HepG2 (cell line): ENCODE measurements at regions not wholly inside any gene's neighbourhood (a gene's known extent, or its start where the extent isn't known, plus 50 kb on each side); places are given as distances from the start of the nearest gene placed in this dataset.

Source experiments
- CHCHD3 ChIP-seq: sonication (generic); formaldehyde crosslinking; IDR thresholded peaks from 2 replicates; pipeline ENCODE4 v1.8.0; 2022; ENCODE audit warnings: mild to moderate bottlenecking, missing genetic modification reagents, moderate library complexity
- ESRRA ChIP-seq: sonication (generic); formaldehyde crosslinking; IDR thresholded peaks from 2 replicates; pipeline ENCODE4 v1.5.1; 2020; ENCODE audit warnings: mild to moderate bottlenecking, low read depth, missing genetic modification reagents
- HDAC6 ChIP-seq: fragments of 200-600 bp; sonication (generic); IDR thresholded peaks from 2 replicates; pipeline ENCODE4 v1.7.0; 2017; ENCODE audit warnings: mild to moderate bottlenecking, antibody characterized with exemption, low read length, low read depth
- NCOA2 ChIP-seq: sonication (generic); formaldehyde crosslinking; IDR thresholded peaks from 2 replicates; pipeline ENCODE4 v1.8.0; 2022; ENCODE audit warnings: inconsistent platforms
- NKX3-1 ChIP-seq: sonication (generic); formaldehyde crosslinking; IDR thresholded peaks from 2 replicates; pipeline ENCODE4 v1.5.0; 2020; ENCODE audit warnings: missing genetic modification reagents
- ZNF547 ChIP-seq: sonication (generic); formaldehyde crosslinking; IDR thresholded peaks from 2 replicates; pipeline ENCODE4 v1.5.1; 2020; ENCODE audit warnings: mild to moderate bottlenecking, missing genetic modification reagents
- ZNF777 ChIP-seq: sonication (generic); formaldehyde crosslinking; IDR thresholded peaks from 2 replicates; pipeline ENCODE4 v1.4.0; 2020; ENCODE audit warnings: missing genetic modification reagents
- TF ChIP-seq, protein P1 (sequence below): sonication (generic); formaldehyde crosslinking; IDR thresholded peaks from 2 replicates; pipeline ENCODE4 v1.5.1; 2020; ENCODE audit warnings: mild to moderate bottlenecking, missing genetic modification reagents, moderate library complexity
- TF ChIP-seq, protein P2 (sequence below): sonication (generic); formaldehyde crosslinking; IDR thresholded peaks from 2 replicates; pipeline ENCODE4 v1.5.0; 2020; ENCODE audit warnings: mild to moderate bottlenecking, missing genetic modification reagents, borderline replicate concordance
- TF ChIP-seq, protein P3 (sequence below): sonication (generic); formaldehyde crosslinking; IDR thresholded peaks from 2 replicates; pipeline ENCODE4 v1.4.0; 2020; ENCODE audit warnings: missing genetic modification reagents, borderline replicate concordance
- TF ChIP-seq, protein P4 (sequence below): sonication (generic); formaldehyde crosslinking; IDR thresholded peaks from 2 replicates; pipeline ENCODE4 v1.5.1; 2020; ENCODE audit warnings: missing genetic modification reagents, mild to moderate bottlenecking, borderline replicate concordance

DNA sequence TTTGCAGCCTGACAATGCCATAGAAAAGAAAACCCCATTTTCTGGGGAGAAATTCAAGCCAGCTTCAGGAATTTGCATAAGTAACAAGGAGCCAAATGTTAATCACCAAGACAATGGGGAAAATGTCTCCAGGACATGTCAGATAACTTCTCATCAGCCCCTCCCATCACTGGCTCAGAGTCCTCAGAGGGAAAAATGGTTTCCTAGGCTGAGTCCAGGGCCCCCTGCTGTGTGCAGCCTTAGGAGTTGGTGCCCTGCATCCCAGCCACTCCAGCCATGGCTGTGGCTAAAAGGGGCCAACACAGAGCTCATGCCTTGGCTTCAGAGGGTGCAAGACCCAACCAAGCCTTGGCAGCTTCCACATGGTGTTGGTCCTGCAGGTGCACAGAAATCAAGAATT lies 63.7 kb upstream of the FANCL start (continued):
- TF ChIP-seq, protein P1, sequence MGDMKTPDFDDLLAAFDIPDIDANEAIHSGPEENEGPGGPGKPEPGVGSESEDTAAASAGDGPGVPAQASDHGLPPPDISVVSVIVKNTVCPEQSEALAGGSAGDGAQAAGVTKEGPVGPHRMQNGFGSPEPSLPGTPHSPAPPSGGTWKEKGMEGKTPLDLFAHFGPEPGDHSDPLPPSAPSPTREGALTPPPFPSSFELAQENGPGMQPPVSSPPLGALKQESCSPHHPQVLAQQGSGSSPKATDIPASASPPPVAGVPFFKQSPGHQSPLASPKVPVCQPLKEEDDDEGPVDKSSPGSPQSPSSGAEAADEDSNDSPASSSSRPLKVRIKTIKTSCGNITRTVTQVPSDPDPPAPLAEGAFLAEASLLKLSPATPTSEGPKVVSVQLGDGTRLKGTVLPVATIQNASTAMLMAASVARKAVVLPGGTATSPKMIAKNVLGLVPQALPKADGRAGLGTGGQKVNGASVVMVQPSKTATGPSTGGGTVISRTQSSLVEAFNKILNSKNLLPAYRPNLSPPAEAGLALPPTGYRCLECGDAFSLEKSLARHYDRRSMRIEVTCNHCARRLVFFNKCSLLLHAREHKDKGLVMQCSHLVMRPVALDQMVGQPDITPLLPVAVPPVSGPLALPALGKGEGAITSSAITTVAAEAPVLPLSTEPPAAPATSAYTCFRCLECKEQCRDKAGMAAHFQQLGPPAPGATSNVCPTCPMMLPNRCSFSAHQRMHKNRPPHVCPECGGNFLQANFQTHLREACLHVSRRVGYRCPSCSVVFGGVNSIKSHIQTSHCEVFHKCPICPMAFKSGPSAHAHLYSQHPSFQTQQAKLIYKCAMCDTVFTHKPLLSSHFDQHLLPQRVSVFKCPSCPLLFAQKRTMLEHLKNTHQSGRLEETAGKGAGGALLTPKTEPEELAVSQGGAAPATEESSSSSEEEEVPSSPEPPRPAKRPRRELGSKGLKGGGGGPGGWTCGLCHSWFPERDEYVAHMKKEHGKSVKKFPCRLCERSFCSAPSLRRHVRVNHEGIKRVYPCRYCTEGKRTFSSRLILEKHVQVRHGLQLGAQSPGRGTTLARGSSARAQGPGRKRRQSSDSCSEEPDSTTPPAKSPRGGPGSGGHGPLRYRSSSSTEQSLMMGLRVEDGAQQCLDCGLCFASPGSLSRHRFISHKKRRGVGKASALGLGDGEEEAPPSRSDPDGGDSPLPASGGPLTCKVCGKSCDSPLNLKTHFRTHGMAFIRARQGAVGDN (CRISPR knock-in tag): no peak
- TF ChIP-seq ZNF777 (no peak), NKX3-1 (CRISPR knock-in tag) (no peak), HDAC6 (no peak), ZNF547 (no peak), CHCHD3 (CRISPR knock-in tag) (no peak), ESRRA (CRISPR knock-in tag) (no peak), NCOA2 (CRISPR knock-in tag) (no peak)
- TF ChIP-seq, protein P2, sequence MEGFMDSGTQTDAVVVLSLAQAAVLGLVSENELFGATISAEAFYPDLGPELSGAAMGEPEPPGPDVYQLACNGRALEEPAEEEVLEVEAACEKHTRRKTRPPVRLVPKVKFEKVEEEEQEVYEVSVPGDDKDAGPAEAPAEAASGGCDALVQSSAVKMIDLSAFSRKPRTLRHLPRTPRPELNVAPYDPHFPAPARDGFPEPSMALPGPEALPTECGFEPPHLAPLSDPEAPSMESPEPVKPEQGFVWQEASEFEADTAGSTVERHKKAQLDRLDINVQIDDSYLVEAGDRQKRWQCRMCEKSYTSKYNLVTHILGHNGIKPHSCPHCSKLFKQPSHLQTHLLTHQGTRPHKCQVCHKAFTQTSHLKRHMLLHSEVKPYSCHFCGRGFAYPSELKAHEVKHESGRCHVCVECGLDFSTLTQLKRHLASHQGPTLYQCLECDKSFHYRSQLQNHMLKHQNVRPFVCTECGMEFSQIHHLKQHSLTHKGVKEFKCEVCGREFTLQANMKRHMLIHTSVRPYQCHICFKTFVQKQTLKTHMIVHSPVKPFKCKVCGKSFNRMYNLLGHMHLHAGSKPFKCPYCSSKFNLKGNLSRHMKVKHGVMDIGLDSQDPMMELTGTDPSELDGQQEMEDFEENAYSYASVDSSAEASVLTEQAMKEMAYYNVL: no peak
- TF ChIP-seq, protein P3, sequence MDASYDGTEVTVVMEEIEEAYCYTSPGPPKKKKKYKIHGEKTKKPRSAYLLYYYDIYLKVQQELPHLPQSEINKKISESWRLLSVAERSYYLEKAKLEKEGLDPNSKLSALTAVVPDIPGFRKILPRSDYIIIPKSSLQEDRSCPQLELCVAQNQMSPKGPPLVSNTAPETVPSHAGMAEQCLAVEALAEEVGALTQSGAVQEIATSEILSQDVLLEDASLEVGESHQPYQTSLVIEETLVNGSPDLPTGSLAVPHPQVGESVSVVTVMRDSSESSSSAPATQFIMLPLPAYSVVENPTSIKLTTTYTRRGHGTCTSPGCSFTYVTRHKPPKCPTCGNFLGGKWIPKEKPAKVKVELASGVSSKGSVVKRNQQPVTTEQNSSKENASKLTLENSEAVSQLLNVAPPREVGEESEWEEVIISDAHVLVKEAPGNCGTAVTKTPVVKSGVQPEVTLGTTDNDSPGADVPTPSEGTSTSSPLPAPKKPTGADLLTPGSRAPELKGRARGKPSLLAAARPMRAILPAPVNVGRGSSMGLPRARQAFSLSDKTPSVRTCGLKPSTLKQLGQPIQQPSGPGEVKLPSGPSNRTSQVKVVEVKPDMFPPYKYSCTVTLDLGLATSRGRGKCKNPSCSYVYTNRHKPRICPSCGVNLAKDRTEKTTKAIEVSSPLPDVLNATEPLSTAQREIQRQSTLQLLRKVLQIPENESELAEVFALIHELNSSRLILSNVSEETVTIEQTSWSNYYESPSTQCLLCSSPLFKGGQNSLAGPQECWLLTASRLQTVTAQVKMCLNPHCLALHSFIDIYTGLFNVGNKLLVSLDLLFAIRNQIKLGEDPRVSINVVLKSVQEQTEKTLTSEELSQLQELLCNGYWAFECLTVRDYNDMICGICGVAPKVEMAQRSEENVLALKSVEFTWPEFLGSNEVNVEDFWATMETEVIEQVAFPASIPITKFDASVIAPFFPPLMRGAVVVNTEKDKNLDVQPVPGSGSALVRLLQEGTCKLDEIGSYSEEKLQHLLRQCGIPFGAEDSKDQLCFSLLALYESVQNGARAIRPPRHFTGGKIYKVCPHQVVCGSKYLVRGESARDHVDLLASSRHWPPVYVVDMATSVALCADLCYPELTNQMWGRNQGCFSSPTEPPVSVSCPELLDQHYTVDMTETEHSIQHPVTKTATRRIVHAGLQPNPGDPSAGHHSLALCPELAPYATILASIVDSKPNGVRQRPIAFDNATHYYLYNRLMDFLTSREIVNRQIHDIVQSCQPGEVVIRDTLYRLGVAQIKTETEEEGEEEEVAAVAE: no peak
- TF ChIP-seq, protein P4, sequence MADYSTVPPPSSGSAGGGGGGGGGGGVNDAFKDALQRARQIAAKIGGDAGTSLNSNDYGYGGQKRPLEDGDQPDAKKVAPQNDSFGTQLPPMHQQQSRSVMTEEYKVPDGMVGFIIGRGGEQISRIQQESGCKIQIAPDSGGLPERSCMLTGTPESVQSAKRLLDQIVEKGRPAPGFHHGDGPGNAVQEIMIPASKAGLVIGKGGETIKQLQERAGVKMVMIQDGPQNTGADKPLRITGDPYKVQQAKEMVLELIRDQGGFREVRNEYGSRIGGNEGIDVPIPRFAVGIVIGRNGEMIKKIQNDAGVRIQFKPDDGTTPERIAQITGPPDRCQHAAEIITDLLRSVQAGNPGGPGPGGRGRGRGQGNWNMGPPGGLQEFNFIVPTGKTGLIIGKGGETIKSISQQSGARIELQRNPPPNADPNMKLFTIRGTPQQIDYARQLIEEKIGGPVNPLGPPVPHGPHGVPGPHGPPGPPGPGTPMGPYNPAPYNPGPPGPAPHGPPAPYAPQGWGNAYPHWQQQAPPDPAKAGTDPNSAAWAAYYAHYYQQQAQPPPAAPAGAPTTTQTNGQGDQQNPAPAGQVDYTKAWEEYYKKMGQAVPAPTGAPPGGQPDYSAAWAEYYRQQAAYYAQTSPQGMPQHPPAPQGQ (CRISPR knock-in tag): no peak
